DMS53 treated with DMSO at 0.1 percent for 48 hours (cell line): ENCODE measurements at regions not wholly inside any gene's neighbourhood (a gene's known extent, or its start where the extent isn't known, plus 50 kb on each side); places are given as distances from the start of the nearest gene placed in this dataset.

Source experiments
- DNase-seq: peaks from one replicate; lab custom pipeline; 2025; ENCODE audit not compliant: unreplicated experiment; lab: John Stamatoyannopoulos, UW

DNA sequence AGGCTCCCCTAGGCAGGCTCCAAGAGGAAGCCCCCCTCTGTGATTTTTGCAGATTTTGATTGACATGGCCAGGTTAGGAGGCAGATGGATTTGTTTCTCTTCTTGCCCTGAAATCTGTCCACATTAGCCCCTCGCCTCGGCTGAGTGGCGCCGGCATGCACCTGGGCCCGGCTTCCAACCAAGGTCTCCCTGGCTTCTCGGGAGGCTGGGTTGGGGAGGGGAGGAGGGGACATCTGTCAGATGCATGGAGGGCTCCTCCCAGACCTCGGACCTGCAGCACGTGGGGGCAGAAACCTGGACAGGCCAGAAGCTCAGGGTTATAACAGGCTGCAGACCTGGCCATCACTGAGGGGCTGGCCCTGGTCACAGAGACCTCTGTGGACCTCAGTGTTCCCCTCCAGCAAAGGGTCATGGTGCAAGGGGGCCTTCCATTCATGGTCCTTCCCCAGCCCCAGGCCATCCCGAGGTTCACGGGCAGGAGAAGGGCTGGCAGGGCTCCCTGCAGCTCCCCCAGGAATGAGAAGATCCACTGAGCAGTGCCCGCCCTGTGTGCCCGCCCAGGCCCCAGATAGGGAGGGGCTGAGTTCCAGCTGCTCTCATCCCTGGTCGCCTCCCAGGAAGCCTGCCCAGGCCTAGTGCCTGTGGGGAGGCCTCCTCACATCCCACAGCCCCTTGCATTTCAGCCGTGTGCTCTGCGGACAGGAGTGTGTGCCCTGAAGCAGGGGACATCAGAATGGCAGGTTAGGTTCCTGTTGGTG, 747.8 kb downstream of the BRD1 start:
- no peak for DNase-seq

- no peak for DNase-seq
These were observed 748.5 kb downstream of the BRD1 start for GRCh38 chr22:49079027-49079725.

DNA sequence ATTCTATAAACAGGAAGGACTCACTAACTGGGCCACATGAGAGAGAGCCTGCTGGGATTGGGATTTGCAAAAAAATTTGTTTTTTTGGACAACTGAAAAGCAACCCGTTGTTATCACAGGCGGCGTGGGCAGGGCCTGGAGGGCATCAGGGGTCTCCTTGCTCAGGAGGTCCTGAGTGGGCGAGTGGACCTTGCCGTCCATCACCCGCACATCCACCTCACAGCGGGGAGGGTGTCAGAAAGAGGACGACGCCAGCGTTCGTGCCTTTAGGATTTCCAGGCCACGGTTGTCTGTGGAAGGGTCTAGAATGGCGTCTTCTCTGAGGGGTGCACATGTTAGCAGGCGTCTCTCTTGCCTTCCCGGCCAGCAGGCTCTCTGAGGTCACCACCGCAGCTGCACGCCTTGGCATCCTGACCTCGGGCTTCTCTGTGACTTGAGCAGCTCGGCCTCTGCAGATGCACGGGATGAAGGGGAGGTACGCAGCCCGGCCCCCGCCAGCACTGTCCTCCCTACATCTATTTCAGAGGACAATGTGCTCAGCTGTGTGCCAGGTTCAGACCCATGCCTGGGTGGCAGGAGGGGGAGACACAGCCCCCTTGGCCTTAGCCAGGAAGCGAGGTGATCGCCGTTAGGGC, 749.5 kb downstream of the BRD1 start:
- DNase-seq = no peak

- no peak for DNase-seq
These were observed 750.1 kb downstream of the BRD1 start for GRCh38 chr22:49077586-49077985.

- no peak for DNase-seq
These were observed 750.7 kb downstream of the BRD1 start for GRCh38 chr22:49077036-49077393.

DNA sequence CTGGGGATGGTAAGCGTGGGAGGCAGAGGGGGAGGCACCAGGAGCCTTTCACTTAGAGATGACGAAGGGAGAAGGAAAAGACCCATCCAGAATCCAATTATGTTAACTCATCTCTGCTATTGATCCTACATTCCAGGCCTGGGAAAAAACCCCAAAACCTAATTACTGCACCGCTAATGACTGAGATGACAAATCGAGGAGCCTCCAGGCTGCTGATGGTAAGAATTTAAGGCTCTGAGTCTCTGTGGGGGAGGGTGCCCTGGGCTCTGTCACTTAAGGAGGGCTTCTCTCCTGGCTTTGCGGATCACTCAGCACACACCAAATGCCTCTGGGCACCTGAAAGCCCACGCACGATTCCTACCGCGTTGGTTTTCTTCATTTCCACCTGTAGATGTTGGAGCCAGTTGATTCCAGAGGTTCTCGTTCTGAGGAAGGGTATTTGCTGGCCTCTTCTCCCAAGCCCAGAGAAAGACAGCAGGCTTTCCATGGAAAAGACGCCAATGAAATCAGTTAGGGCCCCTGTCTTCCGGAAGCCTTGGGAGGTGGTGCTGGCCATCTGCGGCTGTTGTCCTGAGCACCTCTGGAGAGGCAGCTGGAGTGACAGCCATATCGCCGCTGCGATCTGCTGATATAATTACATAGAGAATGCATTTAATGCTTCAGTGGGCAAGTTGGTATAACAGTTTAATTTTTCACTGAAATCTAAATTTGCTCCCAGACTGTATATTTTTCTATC, 751.2 kb downstream of the BRD1 start:
- DNase-seq = no peak

GRCh38 chr22:49075150-49075549, 752.5 kb downstream of the BRD1 start:
- no peak for DNase-seq

GRCh38 chr22:49073873-49074417, 753.7 kb downstream of the BRD1 start:
- no peak for DNase-seq

DNA sequence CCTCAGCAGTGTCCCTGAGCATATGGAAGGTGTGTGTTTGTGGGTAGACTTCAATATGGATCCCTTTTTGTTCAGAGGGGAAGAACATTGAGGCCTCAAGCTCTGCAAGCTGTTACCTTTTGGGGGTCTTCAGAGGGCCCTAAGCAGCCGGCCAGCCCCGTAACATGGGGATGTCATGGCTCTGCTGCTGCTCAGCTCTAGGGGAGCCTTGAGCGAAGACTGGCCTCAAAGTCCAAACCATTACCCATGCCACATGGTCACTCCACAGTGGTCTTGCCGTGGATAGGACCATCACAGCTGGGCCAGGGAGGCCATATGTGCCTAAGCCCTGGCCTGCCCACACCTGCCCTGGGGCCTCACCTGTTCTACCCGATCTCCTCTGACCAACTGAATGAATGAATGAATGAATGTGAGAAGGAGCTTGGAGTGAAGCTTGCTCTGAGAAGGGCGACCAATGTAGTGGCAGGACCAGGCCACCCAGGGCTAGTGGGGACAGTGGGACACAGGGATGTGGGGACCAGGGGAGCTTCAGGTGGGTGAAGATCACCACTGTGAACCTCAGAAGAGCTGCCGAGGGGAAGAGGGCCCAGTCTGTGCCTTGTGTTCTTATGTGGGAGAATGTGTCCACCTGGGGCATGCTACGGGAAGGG, 754.6 kb downstream of the BRD1 start:
- DNase-seq = no peak

DNA sequence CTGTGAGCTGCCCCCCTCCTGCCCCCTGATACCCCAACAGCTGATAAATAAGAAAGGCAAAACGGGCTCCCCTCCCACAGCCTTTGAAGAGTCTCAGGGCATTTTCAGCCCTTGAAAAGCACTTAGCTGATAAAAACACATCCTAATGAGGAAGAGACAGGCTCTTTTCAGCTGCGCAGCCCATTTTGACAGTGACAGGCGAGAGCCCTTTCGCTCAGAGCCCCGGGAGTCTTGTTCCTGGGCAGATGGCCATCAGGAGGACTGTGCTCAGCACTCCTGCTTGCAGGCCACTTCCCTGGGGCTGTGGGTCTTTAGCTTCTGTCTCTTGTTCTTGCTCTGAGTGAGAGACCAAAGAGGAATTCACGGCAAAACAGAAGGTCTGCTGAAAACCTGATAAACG, 757.2 kb downstream of the BRD1 start:
- DNase-seq = no peak

DNA sequence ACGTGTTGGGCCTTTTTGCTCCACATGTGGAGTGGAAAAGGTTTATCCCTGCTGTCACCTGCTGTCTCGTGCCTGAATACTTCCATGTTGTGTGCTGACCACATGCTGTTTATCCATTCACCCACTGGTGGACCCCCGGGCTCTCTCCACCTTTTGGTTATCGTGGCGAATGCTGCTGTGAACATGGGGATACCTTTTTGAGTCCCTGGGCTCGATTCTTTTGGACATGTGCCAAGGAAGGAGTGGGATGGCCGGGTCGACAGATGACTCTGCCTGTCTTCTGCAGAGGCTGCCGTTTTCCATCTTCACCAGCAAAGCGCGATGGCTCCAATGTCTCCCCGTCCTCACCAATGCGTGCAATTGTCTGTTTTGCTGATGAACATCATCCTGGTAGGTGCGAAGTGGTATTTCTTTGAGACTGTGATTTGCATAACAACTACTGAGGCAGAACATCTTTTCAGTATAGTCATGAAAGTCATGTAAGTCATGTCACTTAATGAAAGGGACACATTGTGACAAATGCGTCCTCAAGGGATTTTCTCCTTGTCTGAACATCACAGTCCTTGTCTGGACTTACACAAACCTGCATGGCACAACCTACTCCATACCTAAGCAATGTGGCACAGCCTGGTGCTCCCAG, 758.7 kb downstream of the BRD1 start:
- DNase-seq = no peak

GRCh38 chr22:49067504-49067903, 760.2 kb downstream of the BRD1 start:
- no peak for DNase-seq

- DNase-seq = no peak
These were observed 761.1 kb downstream of the BRD1 start for GRCh38 chr22:49066619-49067018.

DNA sequence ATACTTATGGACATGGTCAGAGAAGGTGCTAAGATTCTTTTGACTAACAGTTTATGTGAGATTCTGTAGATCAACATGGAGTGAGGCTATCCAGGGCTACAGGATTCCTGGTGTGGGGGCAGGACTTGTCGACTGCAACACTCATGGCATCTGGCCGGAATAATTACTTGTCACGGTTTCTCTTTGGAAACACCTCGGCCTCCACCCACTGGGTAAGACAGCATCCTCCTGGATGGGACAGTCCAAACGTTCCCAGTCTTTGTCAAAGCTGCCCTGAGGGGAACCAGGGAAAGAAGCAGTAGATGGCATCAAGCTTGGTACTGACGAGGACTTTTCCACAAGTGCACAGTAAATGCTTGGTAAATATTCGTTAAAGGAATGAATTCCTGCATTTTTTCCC, 762.8 kb downstream of the BRD1 start:
- DNase-seq = no peak

GRCh38 chr22:49063545-49063890, 764.2 kb downstream of the BRD1 start:
- no peak for DNase-seq

DNA sequence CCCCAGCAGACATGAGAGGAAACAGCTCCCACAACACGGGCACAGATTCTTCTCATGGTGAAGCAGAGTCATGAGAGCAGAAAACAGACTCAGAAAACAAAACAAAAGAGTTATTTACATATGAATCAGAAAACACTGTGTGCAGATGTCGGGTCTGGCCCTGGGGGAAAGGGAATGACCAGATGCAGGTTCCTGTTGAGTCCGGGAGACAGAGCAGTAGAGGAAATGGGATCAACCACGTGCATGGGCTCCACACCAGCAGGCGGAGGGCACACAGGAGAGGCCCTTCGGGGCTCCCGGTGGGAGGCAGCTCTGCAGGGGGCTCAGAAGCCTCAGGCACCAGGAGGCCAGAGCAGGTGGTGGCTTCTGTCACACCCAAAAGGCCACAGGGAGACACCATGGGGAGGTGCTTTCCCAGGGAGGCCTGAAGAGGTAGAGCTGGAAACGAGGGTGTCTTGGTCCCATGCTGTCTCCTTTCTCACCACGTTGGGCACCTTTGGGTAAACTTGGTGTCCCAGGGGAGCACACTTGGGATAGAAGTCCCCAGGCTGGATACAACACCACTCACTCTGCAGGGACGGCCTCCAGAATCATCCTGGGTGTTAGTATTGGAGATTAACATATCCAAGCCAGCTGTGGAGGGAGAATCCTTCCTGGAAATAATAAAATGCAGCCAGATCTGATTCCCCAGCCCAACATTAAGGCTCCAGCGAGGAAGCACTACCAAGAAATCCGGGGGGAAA, 764.7 kb downstream of the BRD1 start:
- DNase-seq = no peak

GRCh38 chr22:49062155-49062801, 765.4 kb downstream of the BRD1 start:
- DNase-seq = no peak

GRCh38 chr22:49057910-49058309, 769.8 kb downstream of the BRD1 start:
- no peak for DNase-seq

DNA sequence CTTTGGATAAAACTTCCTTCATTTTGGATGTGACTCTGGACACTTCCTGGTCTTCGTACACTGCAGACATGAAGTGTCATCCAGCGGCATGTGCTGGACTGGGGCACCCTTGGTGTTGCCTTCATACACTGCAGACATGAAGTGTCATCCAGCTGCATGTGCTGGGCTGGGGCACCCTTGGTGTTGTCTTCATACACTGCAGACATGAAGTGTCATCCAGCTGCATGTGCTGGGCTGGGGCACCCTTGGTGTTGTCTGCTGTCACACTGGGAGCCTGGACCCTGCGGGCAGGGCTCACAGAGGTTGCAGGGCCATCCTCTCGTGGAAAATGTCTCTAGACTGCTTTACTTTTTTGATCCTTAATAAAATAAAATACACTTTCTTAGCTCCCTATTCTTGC, 771.4 kb downstream of the BRD1 start:
- DNase-seq = no peak
